ENCODE measurements at regions not wholly inside any gene's neighbourhood (a gene's known extent, or its start where the extent isn't known, plus 50 kb on each side); places are given as distances from the start of the nearest gene placed in this dataset.

DNA sequence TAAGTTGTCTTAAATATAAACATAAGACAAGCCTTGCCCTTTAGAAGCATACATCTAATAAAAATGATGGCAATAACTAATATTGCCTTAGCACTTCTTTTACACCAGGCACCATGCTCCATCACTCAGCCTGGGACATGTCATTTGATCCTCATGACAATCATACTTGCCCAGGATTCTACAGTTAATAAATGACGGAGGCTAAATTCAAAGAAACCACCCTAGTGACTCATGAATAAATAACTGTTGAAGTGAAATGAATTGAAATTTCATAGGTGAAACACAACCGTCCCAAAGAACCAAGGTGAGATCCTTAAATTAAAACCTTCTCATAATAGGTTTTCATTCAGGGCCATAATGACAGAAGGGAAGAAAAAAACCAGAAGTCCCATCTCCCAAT, 89.5 kb downstream of the GRIN2B start:
- no peak overlapping the region for H3K4me3 ChIP-seq (ENCODE audit: low read length)
- H3K4me1 ChIP-seq (ENCODE audit: low read length) = no peaks in the 10 kb centered on the region
- H3K9ac ChIP-seq (ENCODE audit: low read length) = no peak overlapping the region
- H4K20me1 ChIP-seq (ENCODE audit: insufficient read depth, low read length) = no peaks in the 10 kb centered on the region
- no peak overlapping the region for H2AFZ ChIP-seq (ENCODE audit: low read length)
- DNase-seq = no peak
- H3F3A ChIP-seq (ENCODE audit: insufficient read depth, low read length) = no peaks in the 10 kb centered on the region
- no peaks in the 10 kb centered on the region for H3K9me2 ChIP-seq (replicated peaks; ENCODE audit: insufficient read depth, low read length)
- H3K4me2 ChIP-seq (ENCODE audit: low read depth, low read length) = no peak overlapping the region
- TF ChIP-seq EZH2 (optimal IDR thresholded peaks at IDR 0.05; ENCODE audit: low read depth, low read length) (no peak), EZH2phosphoT487 (IDR thresholded peaks at IDR 0.05; ENCODE audit: low read length) (no peak)
- TF ChIP-seq, protein P1, sequence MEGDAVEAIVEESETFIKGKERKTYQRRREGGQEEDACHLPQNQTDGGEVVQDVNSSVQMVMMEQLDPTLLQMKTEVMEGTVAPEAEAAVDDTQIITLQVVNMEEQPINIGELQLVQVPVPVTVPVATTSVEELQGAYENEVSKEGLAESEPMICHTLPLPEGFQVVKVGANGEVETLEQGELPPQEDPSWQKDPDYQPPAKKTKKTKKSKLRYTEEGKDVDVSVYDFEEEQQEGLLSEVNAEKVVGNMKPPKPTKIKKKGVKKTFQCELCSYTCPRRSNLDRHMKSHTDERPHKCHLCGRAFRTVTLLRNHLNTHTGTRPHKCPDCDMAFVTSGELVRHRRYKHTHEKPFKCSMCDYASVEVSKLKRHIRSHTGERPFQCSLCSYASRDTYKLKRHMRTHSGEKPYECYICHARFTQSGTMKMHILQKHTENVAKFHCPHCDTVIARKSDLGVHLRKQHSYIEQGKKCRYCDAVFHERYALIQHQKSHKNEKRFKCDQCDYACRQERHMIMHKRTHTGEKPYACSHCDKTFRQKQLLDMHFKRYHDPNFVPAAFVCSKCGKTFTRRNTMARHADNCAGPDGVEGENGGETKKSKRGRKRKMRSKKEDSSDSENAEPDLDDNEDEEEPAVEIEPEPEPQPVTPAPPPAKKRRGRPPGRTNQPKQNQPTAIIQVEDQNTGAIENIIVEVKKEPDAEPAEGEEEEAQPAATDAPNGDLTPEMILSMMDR (IDR thresholded peaks at IDR 0.05; ENCODE audit: low read length) = no peak
- H3K27me3 ChIP-seq (replicated peaks; ENCODE audit: insufficient read depth, low read length) = no peaks in the 10 kb centered on the region
- H3K27ac ChIP-seq (ENCODE audit: low read length) = no peak overlapping the region
- no peaks in the 10 kb centered on the region for H3K79me2 ChIP-seq (ENCODE audit: low read length)
- no peaks in the 10 kb centered on the region for H3K36me3 ChIP-seq (replicated peaks; ENCODE audit: insufficient read depth, low read length)
- no peaks in the 10 kb centered on the region for H3K9me3 ChIP-seq (replicated peaks; ENCODE audit: insufficient read depth, low read length)

DNA sequence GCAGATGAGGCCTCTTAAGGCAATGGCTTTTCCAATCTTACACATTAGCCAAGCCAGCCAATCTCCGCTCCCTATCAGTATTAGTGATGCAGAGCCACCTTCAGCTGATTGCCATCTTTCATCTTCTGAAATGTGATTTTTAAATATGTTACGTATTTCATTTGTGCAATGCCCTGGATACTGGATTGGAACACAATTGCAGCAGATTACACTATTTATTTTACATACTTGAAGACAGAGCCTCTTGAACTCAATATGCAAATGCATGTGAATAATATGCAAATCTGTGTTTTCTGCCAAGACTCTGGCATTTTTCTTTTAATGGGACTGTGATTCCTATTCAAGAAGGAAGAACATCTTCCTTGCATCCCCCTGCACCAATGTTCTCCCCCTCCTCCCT, 90.5 kb downstream of the GRIN2B start:
- H3K4me2 ChIP-seq (ENCODE audit: low read depth, low read length) = no peak overlapping the region
- no peaks in the 10 kb centered on the region for H3K27me3 ChIP-seq (replicated peaks; ENCODE audit: insufficient read depth, low read length)
- H3K9me2 ChIP-seq (replicated peaks; ENCODE audit: insufficient read depth, low read length) = no peaks in the 10 kb centered on the region
- no peaks in the 10 kb centered on the region for H3K4me1 ChIP-seq (ENCODE audit: low read length)
- H3K4me3 ChIP-seq (ENCODE audit: low read length) = no peak overlapping the region
- H3K9me3 ChIP-seq (replicated peaks; ENCODE audit: insufficient read depth, low read length) = no peaks in the 10 kb centered on the region
- H3K36me3 ChIP-seq (replicated peaks; ENCODE audit: insufficient read depth, low read length) = no peaks in the 10 kb centered on the region
- no peak overlapping the region for H3K9ac ChIP-seq (ENCODE audit: low read length)
- H4K20me1 ChIP-seq (ENCODE audit: insufficient read depth, low read length) = no peaks in the 10 kb centered on the region
- H3F3A ChIP-seq (ENCODE audit: insufficient read depth, low read length) = no peaks in the 10 kb centered on the region
- TF ChIP-seq EZH2phosphoT487 (IDR thresholded peaks at IDR 0.05; ENCODE audit: low read length) (no peak), EZH2 (optimal IDR thresholded peaks at IDR 0.05; ENCODE audit: low read depth, low read length) (no peak)
- TF ChIP-seq, protein P1 (IDR thresholded peaks at IDR 0.05; ENCODE audit: low read length) = no peak
- no peak overlapping the region for H2AFZ ChIP-seq (ENCODE audit: low read length)
- no peak overlapping the region for H3K27ac ChIP-seq (ENCODE audit: low read length)
- DNase-seq = no peak
- no peaks in the 10 kb centered on the region for H3K79me2 ChIP-seq (ENCODE audit: low read length)

DNA sequence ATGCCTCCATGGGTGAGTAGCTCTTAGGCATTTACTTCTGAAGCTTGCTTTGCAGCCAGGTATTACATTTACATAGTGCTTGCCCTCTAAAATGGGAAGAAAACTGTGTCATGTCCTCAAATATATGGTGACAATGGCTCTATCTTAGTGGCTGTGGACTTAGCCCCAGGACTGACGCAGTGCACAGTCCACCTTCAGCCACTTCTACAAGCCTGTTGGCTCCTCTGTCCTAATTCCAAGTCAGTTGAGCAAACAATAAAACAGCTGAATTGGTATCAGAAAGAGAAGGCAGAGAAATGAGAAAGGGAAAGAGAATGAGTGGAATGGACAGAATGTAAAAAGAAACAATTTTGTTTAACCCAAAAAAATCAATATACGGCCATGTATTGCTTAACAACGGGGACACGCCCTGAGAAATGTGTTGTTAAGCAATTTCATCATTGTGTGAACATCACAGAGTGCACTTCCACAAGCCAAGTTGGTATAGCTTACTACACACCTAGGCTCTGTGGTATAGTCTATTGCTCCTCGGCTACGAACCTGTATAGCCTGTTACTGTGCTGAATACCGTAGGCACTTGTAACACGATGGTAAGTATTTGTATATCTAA, 93.5 kb downstream of the GRIN2B start:
- Histone ChIP-seq H3K27ac (ENCODE audit: low read length) (no peak overlapping the region), H3K36me3 (replicated peaks; ENCODE audit: insufficient read depth, low read length) (no peaks in the 10 kb centered on the region), H4K20me1 (ENCODE audit: insufficient read depth, low read length) (no peaks in the 10 kb centered on the region), H3K79me2 (ENCODE audit: low read length) (no peaks in the 10 kb centered on the region), H3F3A (ENCODE audit: insufficient read depth, low read length) (no peaks in the 10 kb centered on the region), H3K27me3 (replicated peaks; ENCODE audit: insufficient read depth, low read length) (no peaks in the 10 kb centered on the region), H3K4me2 (ENCODE audit: low read depth, low read length) (no peak overlapping the region), H3K4me1 (ENCODE audit: low read length) (no peaks in the 10 kb centered on the region), H2AFZ (ENCODE audit: low read length) (no peak overlapping the region), H3K9me2 (replicated peaks; ENCODE audit: insufficient read depth, low read length) (no peaks in the 10 kb centered on the region), H3K9me3 (replicated peaks; ENCODE audit: insufficient read depth, low read length) (no peaks in the 10 kb centered on the region), H3K4me3 (ENCODE audit: low read length) (no peak overlapping the region), H3K9ac (ENCODE audit: low read length) (no peak overlapping the region)
- TF ChIP-seq EZH2 (optimal IDR thresholded peaks at IDR 0.05; ENCODE audit: low read depth, low read length) = no peak
- TF ChIP-seq EZH2phosphoT487 (IDR thresholded peaks at IDR 0.05; ENCODE audit: low read length) = no peak
- TF ChIP-seq, protein P1 (IDR thresholded peaks at IDR 0.05; ENCODE audit: low read length) = no peak
- no peak for DNase-seq

All from MM.1S (cell line).